GM10248 (cell line): ENCODE measurements at regions not wholly inside any gene's neighbourhood (a gene's known extent, or its start where the extent isn't known, plus 50 kb on each side); places are given as distances from the start of the nearest gene placed in this dataset.

Source experiments
- CTCF ChIA-PET: fragments of 300-600 bp; sonication (Branson Sonifier 250); formaldehyde crosslinking; extraction: SDS; loops from one replicate; lab custom pipeline; 2021; ENCODE audit warnings: antibody characterized with exemption; lab: Yijun Ruan, JAX
- POLR2A ChIA-PET: fragments of 350-650 bp; sonication (Branson Sonifier 250); formaldehyde crosslinking; extraction: SDS; loops from one replicate; lab custom pipeline; 2020; ENCODE audit warnings: antibody characterized with exemption; lab: Yijun Ruan, JAX
- DNase-seq: peaks from one replicate; pipeline ENCODE4 v3.0.0; 2012; ENCODE audit errors: extremely low spot score
- TF ChIP-seq, protein P1 (sequence below): IDR thresholded peaks from 2 replicates; pipeline ENCODE4 v1.5.1; 2012; ENCODE audit warnings: mild to moderate bottlenecking, low read depth; ENCODE audit errors: extremely low read depth, missing control alignments, control extremely low read depth

DNA sequence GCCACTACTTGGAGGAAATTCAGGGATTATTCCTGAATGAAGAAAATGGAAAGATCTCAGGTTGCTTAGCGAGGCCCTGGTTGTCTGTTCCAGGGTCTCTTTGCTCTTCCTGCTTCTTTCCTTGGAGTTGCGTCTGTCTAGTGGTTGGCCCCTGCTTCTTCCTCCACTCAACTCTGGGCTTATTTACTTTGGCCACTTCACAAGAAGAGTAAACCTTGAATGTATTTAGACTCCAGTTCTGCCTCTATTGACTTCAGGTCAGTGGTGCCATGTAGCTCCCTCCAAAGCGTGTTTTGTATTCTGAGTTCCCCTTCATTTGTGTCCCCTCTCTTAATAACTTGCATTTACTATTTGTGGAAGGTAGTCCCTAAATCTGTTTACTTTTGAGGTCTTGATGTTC is 456.5 kb downstream of the UTRN start:
- TF ChIP-seq, protein P1, sequence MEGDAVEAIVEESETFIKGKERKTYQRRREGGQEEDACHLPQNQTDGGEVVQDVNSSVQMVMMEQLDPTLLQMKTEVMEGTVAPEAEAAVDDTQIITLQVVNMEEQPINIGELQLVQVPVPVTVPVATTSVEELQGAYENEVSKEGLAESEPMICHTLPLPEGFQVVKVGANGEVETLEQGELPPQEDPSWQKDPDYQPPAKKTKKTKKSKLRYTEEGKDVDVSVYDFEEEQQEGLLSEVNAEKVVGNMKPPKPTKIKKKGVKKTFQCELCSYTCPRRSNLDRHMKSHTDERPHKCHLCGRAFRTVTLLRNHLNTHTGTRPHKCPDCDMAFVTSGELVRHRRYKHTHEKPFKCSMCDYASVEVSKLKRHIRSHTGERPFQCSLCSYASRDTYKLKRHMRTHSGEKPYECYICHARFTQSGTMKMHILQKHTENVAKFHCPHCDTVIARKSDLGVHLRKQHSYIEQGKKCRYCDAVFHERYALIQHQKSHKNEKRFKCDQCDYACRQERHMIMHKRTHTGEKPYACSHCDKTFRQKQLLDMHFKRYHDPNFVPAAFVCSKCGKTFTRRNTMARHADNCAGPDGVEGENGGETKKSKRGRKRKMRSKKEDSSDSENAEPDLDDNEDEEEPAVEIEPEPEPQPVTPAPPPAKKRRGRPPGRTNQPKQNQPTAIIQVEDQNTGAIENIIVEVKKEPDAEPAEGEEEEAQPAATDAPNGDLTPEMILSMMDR = no peak
- CTCF ChIA-PET = no interaction called here
- DNase-seq = no peak
- POLR2A ChIA-PET = no interaction called here

GRCh38 chr6:144742779-144743178 is 457.6 kb downstream of the UTRN start:
- CTCF ChIA-PET = interaction anchor here (1.5 kb wide), 1 partner anchor 93 kb away, joined by 3 read pairs; no protein-coding TSS in a partner anchor
- POLR2A ChIA-PET = no interaction called here
- no peak for DNase-seq
- TF ChIP-seq, protein P1 = no peak

DNA sequence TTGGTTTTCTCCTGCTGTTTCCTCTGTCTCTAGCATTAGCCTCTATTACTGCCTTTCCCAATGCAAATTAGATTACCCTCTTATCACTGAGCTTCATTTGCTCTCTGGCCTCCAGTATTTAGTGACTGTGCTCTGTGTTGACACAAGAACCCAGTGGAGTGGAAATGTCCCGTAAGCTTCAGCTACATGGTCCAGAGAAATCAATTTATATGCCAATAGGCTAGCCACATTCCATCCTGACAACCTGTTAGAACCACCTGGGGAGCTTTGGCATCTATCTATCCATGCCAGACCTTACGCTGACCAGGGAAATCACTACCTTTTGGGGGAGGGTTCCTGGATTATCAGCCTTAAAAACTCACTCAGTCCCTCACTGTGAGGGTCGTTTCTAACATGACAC is 459.6 kb downstream of the UTRN start:
- POLR2A ChIA-PET = no interaction called here

GRCh38 chr6:144745439-144745838 is 460.3 kb downstream of the UTRN start:
- DNase-seq = no peak
- ChIA-PET POLR2A (no interaction called here), CTCF (no interaction called here)
- TF ChIP-seq, protein P1 = no peak

More for the DNA sequence above, 459.6 kb downstream of the UTRN start:
- CTCF ChIA-PET = interaction anchor here (1.9 kb wide), 1 partner anchor 18 kb away, joined by 5 read pairs; no protein-coding TSS in a partner anchor
- TF ChIP-seq, protein P1 = no peak
- no peak for DNase-seq

- TF ChIP-seq, protein P1 = no peak
- no peak for DNase-seq
- POLR2A ChIA-PET = no interaction called here
- CTCF ChIA-PET = no interaction called here
Observed at GRCh38 chr6:144746902-144747469, 461.9 kb downstream of the UTRN start.

- no peak for DNase-seq
- POLR2A ChIA-PET = no interaction called here
- TF ChIP-seq, protein P1 = no peak
- CTCF ChIA-PET = interaction anchor here (0.7 to 1.5 kb wide), 2 partner anchors 26 to 164 kb away, joined by 3 to 5 read pairs; no protein-coding TSS in a partner anchor
Observed at GRCh38 chr6:144749263-144749662, 464.1 kb downstream of the UTRN start.
